ENCODE measurements at regions not wholly inside any gene's neighbourhood (a gene's known extent, or its start where the extent isn't known, plus 50 kb on each side); places are given as distances from the start of the nearest gene placed in this dataset.

- intact Hi-C loops (cut with DNase I; ENCODE audit: low total_unique reads): no loop called here
- WGBS, 2 donors: 69 to 93% methylated on average over 1 of the region's 1 CpG
- DNase-seq (ENCODE audit: low spot score in 2 of 2): no peak
- no peak for TF ChIP-seq CTCF (IDR thresholded peaks at IDR 0.05)
- TF ChIP-seq POLR2A (IDR thresholded peaks at IDR 0.05): no peak
- H3K4me3 ChIP-seq (ENCODE audit: low read depth, poor library complexity, severe bottlenecking): no peak overlapping the region
Measured at GRCh38 chr15:59801649-59802048, 112.5 kb upstream of the BNIP2 start.

GRCh38 chr15:59798605-59798917 lies 109.4 kb upstream of the BNIP2 start:
- intact Hi-C loops (cut with DNase I; ENCODE audit: low total_unique reads): no loop called here
- DNase-seq (ENCODE audit: low spot score in 2 of 2): no peak
- WGBS, 2 donors: 58 to 60% methylated on average over 5 of the region's 5 CpGs
- TF ChIP-seq CTCF (IDR thresholded peaks at IDR 0.05): no peak
- H3K4me3 ChIP-seq (ENCODE audit: low read depth, poor library complexity, severe bottlenecking): no peak overlapping the region

- intact Hi-C loops (cut with DNase I; ENCODE audit: low total_unique reads): no loop called here
- TF ChIP-seq CTCF (IDR thresholded peaks at IDR 0.05) (no peak), POLR2A (IDR thresholded peaks at IDR 0.05) (no peak)
- WGBS, 2 donors: 80 to 90% methylated on average over 3 of the region's 3 CpGs
- H3K4me3 ChIP-seq (ENCODE audit: low read depth, poor library complexity, severe bottlenecking): no peak overlapping the region
- DNase-seq (ENCODE audit: low spot score in 2 of 2): no peak
Measured at GRCh38 chr15:59797756-59798604, 108.9 kb upstream of the BNIP2 start.

GRCh38 chr15:59794229-59794886 lies 105.2 kb upstream of the BNIP2 start:
- 52 to 59% methylated on average over 7 of the region's 7 CpGs for WGBS, 2 donors
- intact Hi-C loops (cut with DNase I; ENCODE audit: low total_unique reads): no loop called here
- no peak for DNase-seq (ENCODE audit: low spot score in 2 of 2)
- no peak overlapping the region for H3K4me3 ChIP-seq (ENCODE audit: low read depth, poor library complexity, severe bottlenecking)
- TF ChIP-seq CTCF (IDR thresholded peaks at IDR 0.05) (no peak), POLR2A (IDR thresholded peaks at IDR 0.05) (no peak)

- 65 to 72% methylated on average over 13 of the region's 13 CpGs for WGBS, 2 donors
- H3K4me3 ChIP-seq (ENCODE audit: low read depth, poor library complexity, severe bottlenecking): no peak overlapping the region
- intact Hi-C loops (cut with DNase I; ENCODE audit: low total_unique reads): no loop called here
- DNase-seq (ENCODE audit: low spot score in 2 of 2): no peak
- TF ChIP-seq CTCF (IDR thresholded peaks at IDR 0.05) (no peak), POLR2A (IDR thresholded peaks at IDR 0.05) (no peak)
Measured at GRCh38 chr15:59792359-59792758, 103.2 kb upstream of the BNIP2 start.

Measured in lower leg skin (tissue), 4 donors.